ENCODE measurements at regions not wholly inside any gene's neighbourhood (a gene's known extent, or its start where the extent isn't known, plus 50 kb on each side); places are given as distances from the start of the nearest gene placed in this dataset.
A peak's percentile ranks its signal among the peaks of the same experiment; 100 is the strongest.
"Not testable (repeated sequence)": the region's sequence is repeated elsewhere in the genome, so short reads cannot be mapped to it uniquely, and the experiment has no call there.

DNA sequence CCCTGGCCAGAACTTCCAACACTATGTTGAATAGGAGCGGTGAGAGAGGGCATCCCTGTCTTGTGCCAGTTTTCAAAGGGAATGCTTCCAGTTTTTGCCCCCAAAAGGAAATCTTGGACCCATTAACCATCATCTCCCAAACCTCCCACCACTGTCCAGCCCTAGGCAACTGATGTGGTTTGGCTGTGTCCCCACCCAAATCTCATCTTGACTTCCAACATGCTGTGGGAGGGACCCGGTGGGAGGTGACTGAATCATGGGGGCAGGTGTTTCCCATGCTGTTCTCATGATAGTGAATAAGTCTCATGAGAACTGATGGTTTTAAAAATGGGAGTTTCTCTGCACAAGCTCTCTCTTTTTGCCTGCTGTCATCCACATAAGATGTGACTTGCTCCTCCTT, 119.1 kb upstream of the RMDN2 start:
- DNase-seq (ENCODE audit: low read depth in 2 of 2): not testable (repeated sequence)

DNA sequence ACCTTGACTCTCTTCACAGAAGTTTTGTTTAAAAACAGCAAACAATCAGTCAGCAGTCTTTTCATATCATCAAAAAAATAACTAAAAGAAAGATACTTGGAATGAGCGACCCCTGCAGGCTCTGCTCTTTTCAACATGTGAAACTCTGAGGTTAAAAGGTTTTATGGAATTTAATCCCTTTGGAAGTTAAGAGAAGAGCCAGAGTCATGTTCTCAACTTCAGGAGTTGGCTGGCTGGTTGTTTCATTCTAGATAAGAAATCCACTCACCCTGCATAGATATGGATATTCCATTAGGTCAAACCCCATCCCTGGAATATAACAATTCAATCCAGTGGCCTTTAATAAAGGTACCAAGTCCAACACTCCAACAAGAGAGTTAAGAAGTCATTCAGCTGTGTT, 115.6 kb upstream of the RMDN2 start:
- no peak for DNase-seq (ENCODE audit: low read depth in 2 of 2)

DNA sequence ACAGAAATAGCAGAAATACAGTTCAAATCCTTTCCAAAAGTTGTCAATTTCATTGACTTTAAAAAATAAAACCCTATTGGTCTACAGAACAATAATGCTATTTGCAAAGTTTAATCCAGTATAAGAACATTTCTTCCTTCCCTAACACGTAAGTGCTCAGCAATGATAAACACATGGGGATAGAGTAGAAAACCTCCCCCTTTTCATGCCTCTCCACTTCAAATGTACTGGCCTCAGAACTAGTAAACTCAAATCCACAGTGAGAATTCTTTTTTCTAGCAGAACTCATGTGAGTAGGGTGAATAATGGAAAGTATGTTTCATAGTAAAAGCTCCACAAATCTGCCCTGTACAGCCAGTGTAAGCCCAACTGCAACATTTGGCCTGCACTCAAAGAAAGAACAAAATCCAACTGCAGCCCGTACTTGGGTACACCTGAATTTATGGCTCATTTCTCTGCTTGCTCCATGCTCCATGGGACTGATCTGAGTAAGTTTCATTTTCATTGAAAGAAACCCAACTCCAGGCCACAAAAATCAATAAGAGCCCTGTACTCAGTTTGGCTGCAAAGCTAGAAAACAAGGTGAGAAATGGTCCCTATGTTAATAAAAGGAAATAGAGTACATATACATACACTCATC, 115.0 kb upstream of the RMDN2 start:
- no peak for DNase-seq (ENCODE audit: low read depth in 2 of 2)

DNA sequence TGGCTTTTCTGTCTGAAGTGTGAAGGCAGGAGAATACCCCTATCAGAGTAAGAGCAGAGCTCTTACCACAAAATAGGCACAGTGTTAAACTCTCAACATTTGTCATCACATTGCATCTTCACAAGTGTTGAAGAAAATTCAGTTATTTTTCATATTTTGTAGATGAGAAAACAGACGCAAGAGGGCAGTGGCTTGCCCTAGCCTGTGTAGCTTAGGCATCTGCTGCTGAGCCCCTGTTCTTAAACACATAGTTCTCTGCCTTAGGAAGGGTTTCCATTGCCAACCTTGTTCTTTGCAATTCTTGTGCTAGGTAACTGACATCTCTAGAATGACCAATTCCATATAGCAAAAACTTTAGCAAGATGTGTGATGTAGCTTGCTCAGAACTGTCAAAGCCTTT, 112.7 kb upstream of the RMDN2 start:
- no peak for DNase-seq (ENCODE audit: low read depth in 2 of 2)

DNA sequence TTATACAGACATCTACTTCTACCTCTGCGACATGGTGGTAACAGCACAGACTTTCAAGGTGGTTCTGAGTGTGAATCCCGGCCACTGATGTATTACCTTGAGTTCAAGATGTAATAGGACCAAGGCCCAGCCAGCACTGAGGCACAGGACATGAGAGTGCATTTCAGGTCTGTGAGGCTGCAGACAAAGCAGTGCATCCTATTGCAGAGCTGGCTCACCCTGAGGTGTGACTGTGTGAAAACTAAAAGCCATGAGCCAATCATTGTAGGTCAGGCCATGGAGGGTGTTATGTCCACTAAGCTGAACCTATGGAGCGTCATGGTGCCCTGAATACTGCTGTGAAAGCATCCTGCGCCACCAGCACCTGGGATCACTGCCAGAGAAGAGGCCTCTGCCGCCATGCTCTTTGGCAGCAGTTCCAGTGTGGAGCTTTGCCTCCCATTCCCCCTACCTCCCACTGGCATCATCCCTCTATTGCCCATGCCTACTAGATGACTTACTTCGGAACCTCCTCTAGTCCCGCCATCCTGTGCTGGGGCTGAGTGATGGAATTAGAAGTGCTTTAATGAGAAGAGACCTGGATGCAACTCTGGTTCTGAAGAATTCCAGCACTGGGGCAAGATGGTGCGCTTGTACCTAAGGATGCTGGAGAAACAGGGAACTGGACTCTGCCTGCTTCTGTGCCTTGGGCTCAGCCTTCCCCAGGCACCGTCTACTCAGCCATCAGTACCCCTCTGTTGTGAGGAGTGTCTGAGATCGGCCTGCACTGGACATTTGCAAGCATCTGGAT, 112.0 kb upstream of the RMDN2 start:
- no peak for DNase-seq (ENCODE audit: low read depth in 2 of 2)

DNA sequence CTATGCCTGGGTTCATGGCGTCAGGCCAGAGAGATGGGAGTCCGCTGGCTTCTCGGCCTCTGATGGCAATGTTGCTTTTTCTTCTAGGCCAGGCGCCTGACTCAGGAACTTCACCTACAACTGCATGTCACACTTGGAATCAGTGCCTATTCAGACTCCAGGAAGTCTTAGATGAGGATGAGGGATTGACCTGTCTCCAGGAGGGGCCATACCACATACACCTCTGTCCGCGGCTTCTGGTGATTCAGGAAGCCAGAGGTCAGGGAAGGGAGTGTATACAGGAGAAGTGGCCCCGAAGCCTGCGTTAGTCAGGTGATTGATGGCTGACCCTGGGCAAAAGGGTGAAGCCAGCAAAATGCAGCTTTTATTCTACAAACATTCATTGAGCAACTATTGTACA, 109.1 kb upstream of the RMDN2 start:
- DNase-seq (ENCODE audit: low read depth in 2 of 2): no peak

DNA sequence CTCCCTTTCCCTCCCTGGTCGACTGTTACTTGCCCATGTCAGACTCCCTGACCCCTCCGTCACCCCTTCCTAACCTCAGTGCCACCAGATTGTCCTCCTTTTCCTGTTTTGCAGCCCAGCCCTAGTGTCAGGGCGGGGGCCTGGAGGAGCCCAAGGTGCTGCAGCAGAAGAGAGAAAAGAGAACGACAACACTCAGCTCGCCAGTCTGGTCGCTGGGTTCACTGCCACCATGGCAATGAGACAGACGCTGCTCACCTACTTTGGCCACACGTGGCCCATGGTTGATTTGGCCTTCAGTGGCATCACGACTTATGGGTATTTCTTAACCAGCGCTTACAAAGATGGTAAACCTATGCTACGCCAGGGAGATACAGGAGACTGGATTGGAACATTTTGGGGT, 108.4 kb upstream of the RMDN2 start:
- DNase-seq (ENCODE audit: low read depth in 2 of 2): no peak

DNA sequence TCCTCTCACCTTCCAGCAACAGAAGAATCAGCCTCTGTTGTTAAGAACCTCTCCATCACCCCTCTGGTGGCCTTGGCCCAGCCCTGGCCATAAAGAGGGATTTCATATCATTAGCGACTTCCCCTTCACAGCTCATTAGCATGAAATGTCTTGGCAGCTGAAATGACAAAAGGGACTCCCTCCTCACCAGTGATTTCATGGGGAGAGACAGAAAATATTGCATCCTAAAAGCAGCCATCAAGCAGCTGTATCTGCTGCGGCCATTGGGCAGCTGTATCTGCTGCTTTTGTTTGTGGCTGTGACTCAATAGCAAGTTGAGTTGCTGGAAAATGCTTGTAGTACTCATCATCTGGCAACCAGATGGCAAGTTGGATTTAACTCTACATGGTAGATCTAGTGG, 105.9 kb upstream of the RMDN2 start:
- DNase-seq (ENCODE audit: low read depth in 2 of 2): peak; percentile 87 to 90

DNA sequence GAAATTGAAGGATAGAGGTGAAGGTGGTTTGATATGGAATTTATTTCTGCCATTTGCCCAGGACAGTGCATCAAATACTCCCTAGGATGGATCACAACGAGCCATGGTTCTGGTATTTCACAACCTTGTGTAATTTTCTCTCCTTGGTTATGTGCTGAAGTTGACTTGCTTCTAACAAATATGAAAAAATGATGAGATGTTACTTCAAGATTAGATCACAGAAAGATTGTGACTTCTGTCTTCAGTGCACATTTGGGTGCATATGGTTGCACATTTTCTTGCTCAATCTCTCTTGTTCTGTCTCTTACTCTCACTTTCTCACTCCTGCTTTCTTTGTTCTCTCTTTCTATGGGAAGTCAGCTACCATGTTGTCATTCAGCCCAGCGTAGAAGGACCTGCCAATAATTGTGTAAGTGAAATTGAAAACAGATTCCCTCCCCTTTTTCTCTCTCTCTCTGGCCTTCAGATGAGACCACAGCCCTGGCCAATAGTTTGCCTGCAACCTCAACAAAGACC, 104.6 kb upstream of the RMDN2 start:
- no peak for DNase-seq (ENCODE audit: low read depth in 2 of 2)

DNA sequence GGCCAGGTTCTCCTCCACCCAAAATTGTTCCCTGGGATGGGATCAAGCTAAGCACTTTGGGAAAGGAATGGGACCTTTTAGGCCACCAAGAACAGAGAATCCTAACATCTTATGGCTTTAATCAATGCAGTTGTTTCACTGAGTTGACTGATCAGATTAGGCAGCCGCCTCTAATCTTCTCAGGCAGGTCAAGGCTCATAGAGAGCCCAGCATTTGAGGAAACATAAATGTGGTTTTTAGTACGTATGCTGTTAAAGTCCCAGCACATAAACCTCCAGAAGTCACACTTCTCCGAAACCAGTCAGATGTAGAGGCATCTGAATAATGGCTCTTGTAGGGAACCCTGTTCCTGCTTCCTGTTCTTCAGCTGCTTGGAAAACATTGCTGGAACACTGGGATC, 99.5 kb upstream of the RMDN2 start:
- DNase-seq (ENCODE audit: low read depth in 2 of 2): no peak

DNA sequence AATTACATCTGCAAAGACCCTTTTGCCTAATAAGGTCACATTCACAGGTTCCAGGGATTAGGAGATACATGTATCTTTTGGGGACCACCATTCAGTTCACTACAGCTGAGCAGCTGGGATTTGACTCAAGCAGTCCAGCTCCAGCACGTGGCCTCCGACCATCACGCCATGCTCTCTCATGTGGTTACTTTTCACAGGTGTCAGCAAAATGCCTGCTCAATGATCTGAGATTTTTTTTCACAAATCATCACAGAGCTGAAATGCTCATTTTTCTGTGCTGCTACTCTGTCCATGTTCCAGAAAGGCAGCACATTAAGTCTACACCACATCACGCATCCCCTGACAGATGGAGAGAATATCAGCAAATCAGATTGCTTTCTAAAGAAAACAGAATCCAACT, 98.5 kb upstream of the RMDN2 start:
- DNase-seq (ENCODE audit: low read depth in 2 of 2): no peak

DNA sequence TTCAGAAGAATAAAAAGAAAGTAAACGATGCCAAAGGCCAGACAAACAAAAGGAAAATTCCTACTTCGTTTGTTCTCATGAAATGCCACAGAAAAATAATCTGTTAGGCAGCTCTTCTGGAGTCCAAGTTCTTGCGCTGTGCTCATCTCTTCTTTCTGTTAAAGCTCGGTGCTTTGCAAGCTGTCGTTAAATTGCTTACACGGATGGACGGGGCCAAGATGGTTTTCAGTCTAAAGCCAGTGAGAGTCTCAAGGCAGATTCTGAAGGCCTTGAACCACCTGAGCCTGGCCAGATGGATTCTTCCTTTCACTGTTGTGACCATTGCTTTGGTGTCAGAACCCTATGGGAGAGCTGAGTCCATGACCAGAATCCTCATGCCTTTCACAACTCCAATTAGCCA, 97.6 kb upstream of the RMDN2 start:
- no peak for DNase-seq (ENCODE audit: low read depth in 2 of 2)

DNA sequence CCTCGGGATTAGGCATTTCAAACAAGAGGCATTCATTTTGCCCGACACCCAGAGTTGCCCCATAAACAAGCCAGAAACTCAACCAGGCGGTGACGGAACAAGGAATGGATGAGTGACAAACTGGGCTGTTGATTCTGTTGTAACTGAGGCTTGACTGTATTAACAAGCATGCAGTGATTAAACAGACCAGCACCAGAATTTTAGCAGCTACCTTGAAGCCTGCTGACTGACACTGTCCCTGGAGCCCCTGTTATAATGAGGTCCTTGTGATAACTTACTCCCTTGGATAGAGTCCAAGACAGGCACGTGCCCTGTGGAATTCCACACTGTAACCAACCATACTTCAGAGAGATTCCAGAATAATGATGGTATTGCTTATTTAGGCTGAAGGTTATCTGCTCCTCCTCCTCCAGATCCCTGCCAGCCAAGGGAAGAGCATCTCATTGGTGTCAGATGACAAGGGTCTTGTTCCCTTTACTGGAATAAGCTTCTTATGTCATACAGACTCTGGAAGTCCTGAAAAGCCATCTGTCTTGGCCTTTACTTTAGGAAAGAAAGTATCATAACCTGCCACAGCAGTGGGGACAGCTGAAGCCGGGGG, 97.1 kb upstream of the RMDN2 start:
- peak; percentile 83 to 84 for DNase-seq (ENCODE audit: low read depth in 2 of 2)

DNA sequence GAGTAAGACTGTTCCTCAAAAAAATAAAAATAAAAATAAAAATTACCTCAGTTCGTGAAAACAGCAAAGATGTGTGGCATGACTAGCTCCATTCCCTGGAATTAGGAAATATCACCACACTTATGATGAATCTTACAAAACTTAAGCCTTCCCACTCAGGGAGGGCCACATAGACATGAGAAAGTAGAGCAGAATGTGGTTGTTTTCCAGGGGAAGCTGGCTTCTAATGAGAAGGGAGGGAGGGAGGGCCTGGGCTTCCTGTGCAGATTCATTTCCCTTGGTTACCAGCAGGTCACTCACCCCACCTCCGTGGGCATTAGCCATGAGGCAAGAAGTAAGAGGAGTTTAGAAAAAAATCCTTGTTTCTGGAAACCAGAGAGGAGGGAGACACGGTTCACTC, 95.9 kb upstream of the RMDN2 start:
- peak; percentile 95 to 96 for DNase-seq (ENCODE audit: low read depth in 2 of 2)

DNA sequence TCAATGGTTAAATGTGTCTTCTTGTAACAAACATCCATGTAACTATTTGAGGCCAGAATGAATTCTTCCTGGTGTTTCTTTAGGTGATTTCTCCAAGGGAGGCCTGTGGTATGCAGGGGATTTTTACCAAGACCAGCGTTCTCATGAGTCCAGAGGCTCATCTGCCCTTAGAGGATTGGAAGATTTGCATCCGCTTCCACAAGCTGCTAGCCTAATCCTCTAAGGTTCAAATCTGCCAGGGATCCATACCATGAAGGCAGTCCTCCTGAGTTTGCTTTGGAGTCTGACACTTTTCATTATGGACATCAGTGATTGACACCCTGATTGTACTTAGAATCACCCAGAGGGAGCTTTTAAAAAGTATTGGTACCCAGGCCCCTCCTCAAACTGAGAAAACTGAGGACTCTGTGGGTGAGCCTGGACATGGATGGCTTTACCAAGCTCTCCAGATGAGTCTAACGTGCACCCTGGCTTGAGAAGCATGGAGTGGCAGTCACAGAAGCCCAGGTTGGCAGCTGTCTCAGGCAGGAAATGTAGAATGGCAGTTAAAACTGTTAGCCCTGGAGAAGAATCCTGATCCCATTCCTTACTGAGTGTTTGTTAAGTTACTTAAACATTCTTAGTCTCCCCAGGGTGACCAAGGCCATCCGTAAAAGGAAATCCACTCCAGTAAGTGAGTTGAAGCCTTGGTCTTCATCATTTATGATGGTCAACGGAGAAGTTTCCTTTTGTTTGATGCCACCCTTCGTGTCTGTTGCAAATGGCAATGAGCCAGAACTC, 95.3 kb upstream of the RMDN2 start:
- DNase-seq (ENCODE audit: low read depth in 2 of 2): no peak

DNA sequence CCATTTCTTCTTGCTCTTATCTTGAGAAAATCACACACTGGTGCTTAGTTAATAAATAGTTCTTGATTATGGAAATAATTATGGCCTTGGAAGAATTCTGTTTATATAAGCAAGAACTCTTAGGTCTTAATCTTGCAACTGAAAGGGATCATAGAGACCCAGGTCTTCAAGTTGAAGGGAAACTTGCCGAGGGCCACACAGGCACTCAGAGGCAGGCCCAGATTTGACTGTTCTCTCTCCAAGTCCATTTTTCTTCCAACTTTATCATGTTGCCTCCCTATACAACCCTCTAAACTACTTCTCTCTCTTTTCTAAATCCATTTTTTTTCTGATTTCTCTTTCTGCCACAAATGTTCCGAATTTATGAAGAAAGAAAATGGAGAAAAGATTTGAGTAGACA, 94.5 kb upstream of the RMDN2 start:
- no peak for DNase-seq (ENCODE audit: low read depth in 2 of 2)

DNA sequence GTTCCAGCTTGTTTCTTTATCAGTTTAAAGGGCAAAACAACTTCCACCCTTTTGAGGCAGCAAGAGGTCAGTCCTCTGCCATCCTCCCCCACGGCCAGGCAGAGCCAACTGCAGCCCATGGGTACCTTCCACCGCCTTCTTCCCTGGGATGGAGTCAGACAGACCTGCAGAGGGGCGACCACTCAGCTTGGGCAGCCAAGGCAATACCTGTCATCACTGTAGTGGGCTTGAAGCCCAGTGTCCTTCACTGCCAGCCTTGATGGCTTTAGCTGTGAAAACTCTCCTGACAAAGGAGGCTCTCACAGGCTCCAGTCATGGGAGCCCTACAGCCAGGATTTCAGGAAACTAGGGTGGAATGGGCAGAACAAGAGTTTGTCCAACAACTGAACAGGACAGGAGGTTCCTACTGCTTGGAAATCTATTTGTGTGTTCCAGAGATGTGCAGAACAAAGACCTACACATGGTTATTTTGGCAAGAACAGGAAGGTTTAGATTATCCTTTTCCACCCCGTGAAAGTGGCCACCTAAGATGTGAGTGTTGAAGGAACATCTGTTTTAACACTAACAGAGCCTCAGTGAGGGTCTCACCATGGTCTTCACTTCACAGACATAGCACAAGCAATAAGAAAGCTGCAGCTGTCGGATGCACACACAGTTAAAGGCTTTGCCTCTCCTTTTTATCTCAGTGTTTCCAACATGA, 93.9 kb upstream of the RMDN2 start:
- no peak for DNase-seq (ENCODE audit: low read depth in 2 of 2)

DNA sequence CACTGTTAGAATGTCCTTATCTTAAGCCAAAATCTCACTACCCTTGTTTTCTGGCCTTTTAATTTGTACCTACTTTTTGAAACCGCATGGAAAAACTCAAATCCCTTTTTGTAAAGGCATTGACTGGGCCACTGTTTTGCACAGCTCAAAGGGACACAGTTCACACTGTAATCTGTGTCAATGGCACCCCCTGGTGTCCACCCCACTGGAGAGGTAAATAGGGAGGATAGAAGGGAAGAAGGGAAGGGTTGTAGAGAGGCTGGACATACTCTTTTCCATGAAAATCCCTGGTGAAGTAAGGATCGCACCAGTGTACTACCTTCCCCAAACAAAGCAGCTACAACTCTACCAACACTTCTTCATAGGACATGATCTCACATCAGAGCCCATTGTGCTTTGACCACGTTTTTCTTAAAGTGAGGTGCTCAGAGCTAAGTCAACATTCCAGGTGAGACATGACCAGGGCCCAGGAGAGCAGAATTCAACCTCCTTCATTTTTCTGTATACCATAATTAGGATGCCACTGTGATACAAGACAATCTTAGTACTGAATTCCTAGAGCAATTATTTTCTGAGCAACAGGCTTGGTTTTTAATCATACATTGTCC, 92.4 kb upstream of the RMDN2 start:
- DNase-seq (ENCODE audit: low read depth in 2 of 2): peak; percentile 81 to 84

DNA sequence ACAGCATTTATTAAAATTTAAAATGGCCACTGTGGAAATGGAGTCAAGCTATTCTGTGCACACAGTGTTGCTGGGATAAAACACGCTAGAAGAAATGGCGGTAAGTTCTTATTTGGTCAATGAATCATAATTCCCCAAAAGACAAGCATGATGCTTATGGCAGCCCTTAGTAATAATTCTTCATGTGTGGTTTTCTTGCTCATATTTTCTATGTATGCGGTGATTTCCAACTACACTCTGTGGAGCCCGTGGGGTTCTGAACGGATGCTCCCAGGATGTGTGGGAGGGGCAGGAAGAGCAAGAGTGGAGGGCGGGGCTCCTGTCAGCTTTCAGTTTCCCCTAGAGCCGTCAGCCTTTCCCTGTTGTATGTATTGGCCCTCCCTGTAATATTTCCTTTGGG, 91.7 kb upstream of the RMDN2 start:
- no peak for DNase-seq (ENCODE audit: low read depth in 2 of 2)

DNA sequence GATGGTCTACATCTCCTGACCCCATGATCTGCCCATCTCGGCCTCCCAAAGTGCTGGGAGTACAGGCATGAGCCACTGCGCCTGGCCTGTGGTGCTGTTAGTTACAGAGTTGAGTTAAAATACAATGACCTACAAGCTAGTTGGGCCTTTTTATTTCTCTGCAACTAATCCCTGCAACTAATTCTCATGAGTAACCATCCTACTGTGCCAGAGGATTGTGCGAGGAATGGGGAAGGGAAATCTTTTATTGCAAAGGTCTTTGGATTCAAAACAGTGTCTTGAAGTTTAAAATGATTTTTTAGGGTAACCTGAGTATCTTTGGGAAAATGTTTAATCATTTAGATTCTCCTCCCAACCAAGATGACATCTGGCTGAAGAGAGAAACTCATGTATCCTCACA, 88.8 kb upstream of the RMDN2 start:
- no peak for DNase-seq (ENCODE audit: low read depth in 2 of 2)

DNA sequence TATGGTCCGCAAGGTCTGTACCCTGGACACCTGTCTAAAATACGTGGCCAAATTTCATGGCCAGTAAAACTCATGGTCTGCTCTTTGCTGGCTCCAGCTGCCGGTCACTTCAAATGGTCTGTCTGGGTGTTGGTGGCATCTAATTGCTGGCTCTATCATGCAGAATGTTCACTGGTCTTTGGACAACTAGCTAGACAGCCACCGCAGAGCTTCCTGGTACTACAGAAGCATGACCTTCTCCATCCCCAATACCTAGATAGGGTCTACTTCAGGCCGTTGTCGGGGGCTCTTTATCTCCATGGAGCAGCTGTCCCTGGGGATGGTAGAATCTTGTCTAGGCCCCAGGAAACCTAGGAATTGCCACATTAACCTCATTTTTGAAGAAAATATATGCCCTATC, 88.4 kb upstream of the RMDN2 start:
- DNase-seq (ENCODE audit: low read depth in 2 of 2): no peak

Measured in fibroblast of skin of left quadriceps (primary cell).